Kidney tubule cell (primary cell): ENCODE measurements at regions not wholly inside any gene's neighbourhood (a gene's known extent, or its start where the extent isn't known, plus 50 kb on each side); places are given as distances from the start of the nearest gene placed in this dataset.
A peak's percentile ranks its signal among the peaks of the same experiment; 100 is the strongest.

ENCODE experiments used
- DNase-seq: peaks from one replicate; pipeline ENCODE4 v3.0.0-alpha.2; 2018; ENCODE audit warnings: low spot score

DNA sequence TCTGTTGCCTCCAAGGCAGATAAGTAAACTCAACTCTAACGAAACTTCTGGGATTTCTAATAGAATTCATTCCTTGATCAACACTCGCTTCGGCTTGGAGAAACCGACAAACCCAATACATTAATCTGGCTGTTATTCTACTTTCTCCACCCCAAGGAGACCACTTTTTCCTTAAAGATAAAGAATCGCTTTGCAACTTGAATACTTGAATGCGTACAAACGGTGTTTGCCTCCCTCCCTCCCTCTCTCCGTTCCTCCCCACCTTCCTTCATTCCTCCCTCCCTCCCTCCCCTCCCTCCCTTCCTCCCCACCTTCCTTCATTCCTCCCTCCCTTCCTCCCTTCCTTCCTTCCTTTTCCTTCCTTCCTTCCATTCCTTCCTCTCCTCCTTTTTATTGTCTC lies 432.6 kb downstream of the HAPSTR1 start:
- no peak for DNase-seq

- DNase-seq = no peak
Observed at GRCh38 chr16:9525037-9525436, 433.6 kb downstream of the HAPSTR1 start.

GRCh38 chr16:9526791-9527190 lies 435.3 kb downstream of the HAPSTR1 start:
- no peak for DNase-seq

GRCh38 chr16:9527976-9528375 lies 436.5 kb downstream of the HAPSTR1 start:
- DNase-seq = no peak

- no peak for DNase-seq
Observed at GRCh38 chr16:9528511-9529079, 437.2 kb downstream of the HAPSTR1 start.

- DNase-seq = no peak
Observed at GRCh38 chr16:9533042-9533441, 441.6 kb downstream of the HAPSTR1 start.

DNA sequence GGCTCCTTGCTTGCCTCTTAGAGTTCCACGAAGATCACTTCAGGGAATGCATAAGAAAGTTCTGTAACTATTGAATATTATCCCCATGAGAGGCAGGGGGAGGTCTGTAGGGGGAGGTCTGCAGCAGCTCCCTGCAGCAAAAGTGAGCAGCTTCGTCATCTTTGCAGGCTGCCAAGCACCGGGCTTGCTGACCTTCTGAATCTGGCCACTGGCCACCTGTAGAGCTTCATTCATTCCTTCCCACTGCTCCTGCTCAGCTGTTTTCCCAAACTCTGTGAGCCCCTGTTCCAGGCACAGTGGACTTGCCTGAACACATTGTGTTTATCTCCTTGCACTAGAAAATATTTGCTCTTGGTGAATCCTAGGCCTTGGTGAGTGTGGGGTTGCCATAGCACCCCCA lies 443.3 kb downstream of the HAPSTR1 start:
- no peak for DNase-seq

DNA sequence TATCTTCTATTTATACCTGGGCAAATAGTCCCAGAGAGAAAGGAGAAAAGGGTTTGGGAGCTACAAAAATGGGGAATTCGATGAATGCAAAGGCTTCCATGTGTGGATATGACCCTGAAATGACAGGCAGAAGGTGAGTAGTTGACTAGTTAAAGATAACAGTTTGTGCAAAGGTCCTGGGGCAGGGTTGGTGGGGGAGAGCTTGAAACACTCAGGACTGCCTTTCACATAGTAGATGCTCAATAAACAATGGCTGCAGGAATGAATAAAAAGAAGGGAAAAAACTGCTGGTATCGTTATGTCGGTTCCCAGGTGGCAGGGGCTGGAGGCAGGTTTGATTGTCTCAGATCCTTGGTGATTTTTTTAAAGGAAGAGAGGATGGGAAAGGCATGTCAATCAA lies 445.5 kb downstream of the HAPSTR1 start:
- no peak for DNase-seq

GRCh38 chr16:9539346-9539745 lies 447.9 kb downstream of the HAPSTR1 start:
- no peak for DNase-seq

- no peak for DNase-seq
Observed at GRCh38 chr16:9541723-9542122, 450.3 kb downstream of the HAPSTR1 start.

DNA sequence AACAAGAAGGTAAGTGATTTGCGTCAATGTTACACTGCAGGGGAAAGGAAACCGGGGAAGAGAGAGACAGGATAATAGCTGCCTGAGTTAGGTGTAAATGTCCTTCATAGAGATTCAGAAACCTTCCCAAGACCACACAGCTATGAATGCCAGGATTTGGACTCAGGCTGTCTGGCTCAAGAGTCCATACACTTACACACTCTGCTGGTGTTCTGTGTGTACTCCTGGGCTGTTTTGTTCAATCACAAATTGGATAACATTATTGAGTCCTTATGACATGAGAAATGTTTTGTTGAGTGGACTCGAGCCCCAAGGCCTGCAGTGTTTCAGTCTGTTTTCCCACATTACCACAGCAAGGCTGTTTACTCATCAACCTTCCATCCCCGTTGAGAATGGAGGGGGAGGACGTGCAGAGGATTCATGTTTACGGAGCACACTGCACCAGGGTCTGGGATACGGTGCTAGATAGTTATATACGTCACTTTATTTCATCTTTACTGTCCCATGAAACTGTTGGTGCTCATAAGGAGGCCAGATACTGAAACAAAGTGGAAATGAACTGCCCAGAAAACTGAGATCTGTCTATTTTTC lies 450.8 kb downstream of the HAPSTR1 start:
- DNase-seq = no peak

GRCh38 chr16:9545522-9546437 lies 454.3 kb downstream of the HAPSTR1 start:
- no peak for DNase-seq

GRCh38 chr16:9546438-9546786 lies 455.0 kb downstream of the HAPSTR1 start:
- no peak for DNase-seq

DNA sequence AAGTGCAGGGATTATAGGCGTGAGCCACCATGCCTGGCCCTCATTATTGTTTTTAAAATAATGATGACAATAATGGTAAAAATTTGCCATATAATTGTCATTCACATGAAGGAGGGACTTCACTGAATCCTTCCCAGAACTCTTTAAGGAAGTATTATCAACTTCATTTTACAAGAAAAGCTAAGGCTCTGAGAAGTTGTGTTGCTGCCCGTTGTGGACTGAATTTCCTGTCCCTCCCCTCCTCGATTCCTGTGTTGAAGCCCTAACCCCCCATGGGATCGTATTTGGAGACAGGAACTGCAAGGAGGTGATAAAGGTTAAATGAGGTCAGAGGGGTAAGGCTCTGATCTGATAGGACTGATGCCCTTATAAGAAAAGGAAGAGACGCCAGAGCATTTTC lies 458.0 kb downstream of the HAPSTR1 start:
- DNase-seq = no peak

GRCh38 chr16:9555051-9555450 lies 463.6 kb downstream of the HAPSTR1 start:
- no peak for DNase-seq

DNA sequence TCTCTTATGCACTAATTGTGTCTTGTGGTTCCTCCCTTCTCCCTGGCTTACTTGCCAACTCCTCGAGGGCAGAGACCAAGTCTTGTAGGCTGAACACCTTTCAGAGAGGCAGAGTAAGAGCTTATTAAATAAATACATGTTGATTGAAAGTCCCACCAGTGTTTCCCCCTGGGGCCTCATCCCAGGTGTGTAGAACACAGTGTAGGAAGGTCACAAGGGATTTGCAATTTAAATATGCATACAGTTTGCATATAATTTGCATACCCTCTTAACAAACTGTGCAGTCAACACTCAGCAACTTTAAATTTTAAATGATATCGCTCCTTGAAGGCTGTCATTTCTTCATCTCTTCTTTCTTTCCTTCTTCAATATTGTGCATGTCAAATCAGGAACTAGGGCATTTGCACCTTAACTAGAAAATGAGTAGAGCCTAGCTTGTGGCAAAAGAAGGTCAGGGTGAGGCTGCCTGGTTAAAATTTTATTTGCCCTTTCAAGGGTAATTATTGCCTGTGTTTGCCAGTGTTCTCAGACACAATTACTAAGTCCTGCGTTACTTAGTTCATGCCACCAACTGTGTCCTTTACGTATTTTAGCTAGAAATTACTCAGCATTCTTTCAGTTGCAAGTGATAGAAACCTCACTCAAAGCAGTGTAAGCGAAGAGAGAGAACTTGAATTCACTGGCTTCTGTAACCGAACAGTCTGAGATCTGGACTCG lies 465.7 kb downstream of the HAPSTR1 start:
- no peak for DNase-seq

GRCh38 chr16:9557713-9558112 lies 466.3 kb downstream of the HAPSTR1 start:
- DNase-seq = no peak

DNA sequence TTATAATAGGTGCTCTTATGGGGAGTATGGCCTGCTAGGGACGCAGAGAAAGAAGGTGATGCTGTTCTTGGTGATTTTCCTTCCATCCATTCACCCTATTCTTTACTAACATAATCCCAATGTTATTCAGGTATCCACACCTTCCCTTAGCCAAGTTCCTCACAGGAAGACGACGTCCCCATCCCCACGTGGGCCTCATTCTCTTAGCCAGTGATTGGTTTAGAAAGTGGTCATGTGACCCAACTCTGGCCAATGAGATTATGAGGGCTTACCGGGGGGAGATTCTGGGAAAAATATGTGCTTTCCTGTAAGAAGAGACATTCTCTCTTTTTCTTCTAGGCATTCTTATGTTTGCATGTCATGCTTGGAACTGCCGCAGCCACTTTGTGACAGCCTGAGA lies 474.7 kb downstream of the HAPSTR1 start:
- DNase-seq = no peak

DNA sequence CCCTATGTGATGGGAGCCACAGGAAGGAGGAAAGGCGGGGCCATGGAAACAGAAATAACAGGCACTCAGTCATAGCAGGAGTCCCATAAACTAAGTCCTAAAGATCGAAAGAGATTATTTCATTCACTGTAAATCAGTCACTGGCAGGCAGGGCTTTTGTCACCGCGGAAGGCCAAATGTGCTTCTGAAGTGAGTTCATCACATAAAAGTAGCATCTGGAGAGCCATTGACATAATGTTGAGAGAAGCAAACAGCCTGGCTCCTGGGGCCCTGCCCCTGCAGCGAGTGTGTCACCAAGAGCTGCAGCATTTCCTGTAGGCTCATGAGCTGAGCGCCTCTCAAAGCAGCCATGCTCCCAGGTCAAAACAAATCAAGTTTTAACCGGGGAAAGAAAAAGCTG lies 476.2 kb downstream of the HAPSTR1 start:
- DNase-seq = no peak

GRCh38 chr16:9568261-9568660 lies 476.8 kb downstream of the HAPSTR1 start:
- DNase-seq = no peak

GRCh38 chr16:9570521-9570920 lies 479.1 kb downstream of the HAPSTR1 start:
- no peak for DNase-seq

GRCh38 chr16:9578459-9578858 lies 487.0 kb downstream of the HAPSTR1 start:
- DNase-seq = peak; percentile 24

- DNase-seq = no peak
Observed at GRCh38 chr16:9580025-9580424, 488.6 kb downstream of the HAPSTR1 start.
